Stomach (tissue), 8 donors: ENCODE measurements at regions not wholly inside any gene's neighbourhood (a gene's known extent, or its start where the extent isn't known, plus 50 kb on each side); places are given as distances from the start of the nearest gene placed in this dataset.

ENCODE experiments used
- DNase-seq, 2 donors: peaks; one replicate each; pipeline versions ENCODE4 v3.0.0 to v3.0.0-alpha.2; 2013 to 2019
- H3K27ac ChIP-seq, 5 donors: fragments of 200-600 bp in 4 of 5; sonication (generic) in 4 of 5; one replicate each; pipeline ENCODE4 v1.5.1; 2013 to 2019; ENCODE audit warnings: mild to moderate bottlenecking in 1 of 5, moderate library complexity in 1 of 5
- H3K27me3 ChIP-seq, 3 donors: fragments of 200-600 bp; sonication (generic); one replicate each; pipeline ENCODE4 v1.5.1; 2017 to 2019; ENCODE audit warnings: mixed run types in 1 of 3
- H3K36me3 ChIP-seq, 4 donors: fragments of 200-600 bp; sonication (generic); 1 replicate in 3 of 4; 2 replicates in 1 of 4; pipeline ENCODE4 v1.5.1; 2016 to 2019
- H3K4me1 ChIP-seq, 4 donors: fragments of 200-600 bp; sonication (generic); one replicate each; pipeline ENCODE4 v1.5.1; 2016 to 2019
- H3K4me3 ChIP-seq, 4 donors: fragments of 200-600 bp; sonication (generic) in 3 of 4; one replicate each; pipeline ENCODE4 v1.5.1; 2016 to 2019; ENCODE audit warnings: mild to moderate bottlenecking in 1 of 4
- H3K9me3 ChIP-seq, 4 donors: fragments of 200-600 bp; sonication (generic); one replicate each; pipeline ENCODE4 v1.5.1; 2016 to 2019
- EP300 ChIP-seq: sonication (generic); formaldehyde crosslinking; IDR thresholded peaks from one replicate; pipeline ENCODE4 v1.6.1; 2017; ENCODE audit warnings: antibody characterized with exemption
- POLR2A ChIP-seq, 4 donors: fragments of 450-650 bp; IDR thresholded peaks; one replicate each; pipeline ENCODE4 v1.6.1; 2016; ENCODE audit warnings: antibody characterized with exemption in 4 of 4, control low read depth in 2 of 4, mild to moderate bottlenecking in 1 of 4, moderate library complexity in 1 of 4
- POLR2AphosphoS5 ChIP-seq, 3 donors: sonication (generic); formaldehyde crosslinking; IDR thresholded peaks; one replicate each; pipeline ENCODE4 v1.6.1; 2016; ENCODE audit warnings: antibody characterized with exemption in 3 of 3
- WGBS, 5 donors: extraction: QIAGEN DNeasy Blood & Tissue Kit in 3 of 5; methylation state at CpG; one replicate each; pipeline versions ENCODE4 v1.1.5 to v1.1.7; 2013 to 2018; 5-methylcytosine and 5-hydroxymethylcytosine counted together
- intact Hi-C: fragments of 100-400 bp; cut with DNase I; formaldehyde crosslinking; loops from one replicate; pipeline ENCODE4 v1.15.1; 2023; ENCODE audit warnings: low total_unique reads
- TF ChIP-seq, protein P1 (sequence below), 7 experiments: fragments of 450-650 bp in 4 of 7; fragments of 200-600 bp in 3 of 7; sonication (generic) in 3 of 7; IDR thresholded peaks; one replicate each; pipeline ENCODE4 v1.5.1; 2016 to 2019; ENCODE audit warnings: antibody characterized with exemption in 7 of 7, control low read depth in 2 of 7, mild to moderate bottlenecking in 1 of 7
- donor health status: healthy with polysubstance abuse.
- donor health status: Bipolar disorder and iron deficiency.
- donor health status: healthy.

DNA sequence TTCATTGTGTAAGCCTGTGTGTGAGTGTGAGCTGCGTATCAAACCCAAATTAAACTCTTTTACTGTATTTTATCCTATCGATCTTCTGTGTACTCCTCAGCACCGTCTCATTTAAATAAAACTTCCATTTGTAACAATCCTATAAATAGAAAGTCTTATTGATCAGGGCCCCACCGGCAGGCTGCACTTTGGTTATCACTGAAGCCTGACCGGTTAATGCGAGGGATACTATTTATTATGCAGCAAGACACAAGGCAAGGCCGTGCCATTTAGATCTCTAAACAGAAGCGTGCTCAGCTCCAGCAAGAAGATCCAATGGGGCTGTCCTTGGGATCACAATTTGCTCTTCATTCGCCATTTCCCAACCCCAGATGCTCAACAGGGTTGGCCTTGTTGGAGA lies 252.6 kb upstream of the TSHZ3 start:
- H3K36me3 ChIP-seq, result no peaks in the 10 kb centered on the region
- H3K27me3 ChIP-seq, result peaks cover 0 to 6% (median 0%) of the 10 kb centered on the region in 3 donors
- no peak overlapping the region for H3K27ac ChIP-seq
- DNase-seq, result no peak
- WGBS, 5 donors, result 48 to 64% (median 51%) methylated on average over 9 of the region's 9 CpGs
- no peaks in the 10 kb centered on the region for H3K9me3 ChIP-seq
- TF ChIP-seq POLR2AphosphoS5 (IDR thresholded peaks at IDR 0.05), result no peak
- TF ChIP-seq EP300, result no peak
- TF ChIP-seq, protein P1, sequence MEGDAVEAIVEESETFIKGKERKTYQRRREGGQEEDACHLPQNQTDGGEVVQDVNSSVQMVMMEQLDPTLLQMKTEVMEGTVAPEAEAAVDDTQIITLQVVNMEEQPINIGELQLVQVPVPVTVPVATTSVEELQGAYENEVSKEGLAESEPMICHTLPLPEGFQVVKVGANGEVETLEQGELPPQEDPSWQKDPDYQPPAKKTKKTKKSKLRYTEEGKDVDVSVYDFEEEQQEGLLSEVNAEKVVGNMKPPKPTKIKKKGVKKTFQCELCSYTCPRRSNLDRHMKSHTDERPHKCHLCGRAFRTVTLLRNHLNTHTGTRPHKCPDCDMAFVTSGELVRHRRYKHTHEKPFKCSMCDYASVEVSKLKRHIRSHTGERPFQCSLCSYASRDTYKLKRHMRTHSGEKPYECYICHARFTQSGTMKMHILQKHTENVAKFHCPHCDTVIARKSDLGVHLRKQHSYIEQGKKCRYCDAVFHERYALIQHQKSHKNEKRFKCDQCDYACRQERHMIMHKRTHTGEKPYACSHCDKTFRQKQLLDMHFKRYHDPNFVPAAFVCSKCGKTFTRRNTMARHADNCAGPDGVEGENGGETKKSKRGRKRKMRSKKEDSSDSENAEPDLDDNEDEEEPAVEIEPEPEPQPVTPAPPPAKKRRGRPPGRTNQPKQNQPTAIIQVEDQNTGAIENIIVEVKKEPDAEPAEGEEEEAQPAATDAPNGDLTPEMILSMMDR (IDR thresholded peaks at IDR 0.05), result no peak
- no peak for TF ChIP-seq POLR2A (IDR thresholded peaks at IDR 0.05)
- no peak overlapping the region for H3K4me3 ChIP-seq
- intact Hi-C loops, result no loop called here
- no peaks in the 10 kb centered on the region for H3K4me1 ChIP-seq

DNA sequence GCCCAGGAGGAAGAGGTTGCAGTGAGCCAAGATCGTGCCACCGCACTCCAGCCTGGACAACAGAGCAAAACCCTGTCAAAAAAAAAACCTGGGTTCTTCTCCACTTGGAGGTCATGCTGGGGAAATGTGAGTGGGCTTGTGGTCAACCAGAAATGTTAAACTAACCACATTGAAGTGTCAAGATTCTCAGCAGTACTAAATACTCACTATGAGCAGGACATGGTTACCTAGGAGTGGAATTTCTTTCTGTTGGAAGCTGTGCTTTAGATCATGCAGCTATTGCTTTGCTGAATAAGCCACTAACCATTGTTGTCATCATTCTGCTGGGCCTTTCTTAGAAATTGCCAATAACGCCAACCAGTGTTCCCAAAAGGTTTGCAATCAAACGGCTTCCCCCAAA lies 253.3 kb upstream of the TSHZ3 start:
- 88 to 98% (median 93%) methylated on average over 4 of the region's 4 CpGs for WGBS, 5 donors
- no peak for TF ChIP-seq POLR2AphosphoS5 (IDR thresholded peaks at IDR 0.05)
- TF ChIP-seq POLR2A (IDR thresholded peaks at IDR 0.05), result no peak
- TF ChIP-seq EP300, result no peak
- TF ChIP-seq, protein P1 (IDR thresholded peaks at IDR 0.05), result no peak
- intact Hi-C loops, result no loop called here
- no peak for DNase-seq
- Histone ChIP-seq H3K27ac (no peak overlapping the region), H3K9me3 (no peaks in the 10 kb centered on the region), H3K4me3 (no peak overlapping the region), H3K27me3 (peaks cover 0 to 6% (median 0%) of the 10 kb centered on the region in 3 donors), H3K36me3 (no peaks in the 10 kb centered on the region), H3K4me1 (no peaks in the 10 kb centered on the region)

DNA sequence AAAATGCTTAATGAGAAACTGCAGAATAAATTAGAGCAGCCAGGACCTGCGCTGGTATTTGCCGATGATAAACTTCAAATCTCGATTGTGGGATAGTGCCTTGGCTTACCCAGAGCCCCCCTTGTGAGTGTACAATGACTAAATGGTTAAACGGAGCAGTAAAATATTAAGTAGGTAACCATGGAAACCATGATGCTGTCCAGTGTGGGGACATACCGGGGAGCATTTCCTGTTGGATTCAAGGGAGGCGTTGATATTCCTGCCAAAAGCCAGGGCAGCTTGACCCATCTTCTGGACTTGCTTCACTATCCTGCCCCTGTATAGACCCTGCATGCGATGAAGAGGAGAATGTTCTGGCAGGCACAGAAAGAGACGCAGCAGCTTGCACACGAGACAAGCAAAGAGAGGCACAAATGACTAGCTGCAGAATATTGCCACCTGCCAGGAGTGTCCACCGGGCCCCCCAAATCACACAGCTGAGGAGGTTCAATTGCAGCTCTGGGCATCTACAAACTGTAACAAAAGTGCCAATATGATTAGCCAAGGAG lies 255.3 kb upstream of the TSHZ3 start:
- no peak for DNase-seq
- Histone ChIP-seq H3K27me3 (peaks cover 0 to 6% (median 0%) of the 10 kb centered on the region in 3 donors), H3K9me3 (no peaks in the 10 kb centered on the region), H3K27ac (no peak overlapping the region), H3K4me1 (no peaks in the 10 kb centered on the region), H3K4me3 (no peak overlapping the region), H3K36me3 (no peaks in the 10 kb centered on the region)
- TF ChIP-seq EP300 (no peak), POLR2AphosphoS5 (IDR thresholded peaks at IDR 0.05) (no peak), POLR2A (IDR thresholded peaks at IDR 0.05) (no peak)
- TF ChIP-seq, protein P1 (IDR thresholded peaks at IDR 0.05), result no peak
- intact Hi-C loops, result no loop called here
- 65 to 74% (median 72%) methylated on average over 10 of the region's 10 CpGs for WGBS, 5 donors

DNA sequence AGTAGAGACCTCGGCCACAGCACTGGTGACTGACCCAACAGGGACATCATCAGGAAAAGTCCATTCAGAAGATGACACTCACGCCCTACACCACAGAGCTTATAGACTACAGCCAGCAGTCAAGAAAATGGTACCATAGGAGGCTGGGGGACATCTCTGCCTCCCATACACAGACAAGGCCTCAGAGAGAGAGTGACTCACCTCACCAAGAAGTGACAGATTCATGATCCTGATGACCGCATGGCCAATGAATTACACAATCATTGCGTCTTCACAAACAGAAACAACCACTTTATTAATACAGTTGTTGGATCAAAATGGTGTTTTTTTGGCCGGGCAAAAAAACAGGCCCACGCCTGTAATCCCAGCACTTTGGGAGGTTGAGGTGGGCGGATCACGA lies 260.8 kb upstream of the TSHZ3 start:
- no peak for DNase-seq
- no peak for TF ChIP-seq EP300
- TF ChIP-seq POLR2A (IDR thresholded peaks at IDR 0.05), result no peak
- TF ChIP-seq POLR2AphosphoS5 (IDR thresholded peaks at IDR 0.05), result no peak
- TF ChIP-seq, protein P1 (IDR thresholded peaks at IDR 0.05), result no peak
- no peak overlapping the region for H3K4me3 ChIP-seq
- no peaks in the 10 kb centered on the region for H3K27me3 ChIP-seq
- no peaks in the 10 kb centered on the region for H3K36me3 ChIP-seq
- intact Hi-C loops, result no loop called here
- H3K27ac ChIP-seq, result no peak overlapping the region
- no peaks in the 10 kb centered on the region for H3K9me3 ChIP-seq
- no peaks in the 10 kb centered on the region for H3K4me1 ChIP-seq
- 85 to 93% (median 91%) methylated on average over 8 of the region's 8 CpGs for WGBS, 5 donors
